ENCODE measurements at regions not wholly inside any gene's neighbourhood (a gene's known extent, or its start where the extent isn't known, plus 50 kb on each side); places are given as distances from the start of the nearest gene placed in this dataset.

- TF ChIP-seq TARDBP (IDR thresholded peaks at IDR 0.05): no peak
- no peak for TF ChIP-seq ARNT (IDR thresholded peaks at IDR 0.05)
- TF ChIP-seq LEF1 (IDR thresholded peaks at IDR 0.05; ENCODE audit: borderline replicate concordance): no peak
- TF ChIP-seq FOXM1 (IDR thresholded peaks at IDR 0.05; ENCODE audit: borderline replicate concordance): no peak
- no peak for TF ChIP-seq ZNF384 (IDR thresholded peaks at IDR 0.05)
- no peak for TF ChIP-seq SP1 (IDR thresholded peaks at IDR 0.05)
- TF ChIP-seq SUZ12 (IDR thresholded peaks at IDR 0.05): no peak
- TF ChIP-seq L3MBTL2 (conservative IDR thresholded peaks at IDR 0.05): no peak
- no peak for TF ChIP-seq NFRKB (IDR thresholded peaks at IDR 0.05)
These were observed 264.2 kb downstream of the ZSWIM6 start for GRCh38 chr5:61596265-61596664.
